Hematopoietic multipotent progenitor cell treated with erythropoietin and hydrocortisone succinate and interleukin-3 and kit ligand, for 17 days (in vitro differentiated cells): ENCODE measurements at regions not wholly inside any gene's neighbourhood (a gene's known extent, or its start where the extent isn't known, plus 50 kb on each side); places are given as distances from the start of the nearest gene placed in this dataset.
"Not testable (repeated sequence)": the region's sequence is repeated elsewhere in the genome, so short reads cannot be mapped to it uniquely, and the experiment has no call there.

Source experiments
- DNase-seq: peaks from one replicate; pipeline ENCODE4 v3.0.0-alpha.2; 2015; ENCODE audit warnings: low spot score

- DNase-seq, result no peak
Measured at GRCh38 chr2:59259913-59260312, 1018.8 kb upstream of the FANCL start.

- no peak for DNase-seq
Measured at GRCh38 chr2:59256290-59256689, 1015.2 kb upstream of the FANCL start.

- DNase-seq, result no peak
Measured at GRCh38 chr2:59254279-59254678, 1013.2 kb upstream of the FANCL start.

- DNase-seq, result no peak
Measured at GRCh38 chr2:59250307-59250677, 1009.2 kb upstream of the FANCL start.

GRCh38 chr2:59249441-59250306, 1008.5 kb upstream of the FANCL start:
- DNase-seq, result no peak

- no peak for DNase-seq
Measured at GRCh38 chr2:59239146-59239545, 998.0 kb upstream of the FANCL start.

- no peak for DNase-seq
Measured at GRCh38 chr2:59237311-59237710, 996.2 kb upstream of the FANCL start.

GRCh38 chr2:59236723-59237122, 995.6 kb upstream of the FANCL start:
- DNase-seq, result no peak

GRCh38 chr2:59233920-59234319, 992.8 kb upstream of the FANCL start:
- no peak for DNase-seq

- no peak for DNase-seq
Measured at GRCh38 chr2:59233448-59233847, 992.3 kb upstream of the FANCL start.

GRCh38 chr2:59232394-59233165, 991.5 kb upstream of the FANCL start:
- DNase-seq, result no peak

- not testable (repeated sequence) for DNase-seq
Measured at GRCh38 chr2:59226362-59226761, 985.2 kb upstream of the FANCL start.

- no peak for DNase-seq
Measured at GRCh38 chr2:59223742-59224141, 982.6 kb upstream of the FANCL start.

GRCh38 chr2:59217360-59217759, 976.2 kb upstream of the FANCL start:
- DNase-seq, result no peak

GRCh38 chr2:59206361-59206760, 965.2 kb upstream of the FANCL start:
- no peak for DNase-seq

- no peak for DNase-seq
Measured at GRCh38 chr2:59204040-59204439, 962.9 kb upstream of the FANCL start.

GRCh38 chr2:59196491-59196890, 955.4 kb upstream of the FANCL start:
- no peak for DNase-seq

GRCh38 chr2:59195851-59196250, 954.7 kb upstream of the FANCL start:
- DNase-seq, result no peak

GRCh38 chr2:59191781-59192180, 950.7 kb upstream of the FANCL start:
- DNase-seq, result no peak

- no peak for DNase-seq
Measured at GRCh38 chr2:59190518-59190917, 949.4 kb upstream of the FANCL start.

- no peak for DNase-seq
Measured at GRCh38 chr2:59184276-59185020, 943.3 kb upstream of the FANCL start.

GRCh38 chr2:59183070-59183469, 941.9 kb upstream of the FANCL start:
- DNase-seq, result no peak

- no peak for DNase-seq
Measured at GRCh38 chr2:59182249-59182648, 941.1 kb upstream of the FANCL start.
